ENCODE measurements at regions not wholly inside any gene's neighbourhood (a gene's known extent, or its start where the extent isn't known, plus 50 kb on each side); places are given as distances from the start of the nearest gene placed in this dataset.
"Not testable (repeated sequence)": the region's sequence is repeated elsewhere in the genome, so short reads cannot be mapped to it uniquely, and the experiment has no call there.

DNA sequence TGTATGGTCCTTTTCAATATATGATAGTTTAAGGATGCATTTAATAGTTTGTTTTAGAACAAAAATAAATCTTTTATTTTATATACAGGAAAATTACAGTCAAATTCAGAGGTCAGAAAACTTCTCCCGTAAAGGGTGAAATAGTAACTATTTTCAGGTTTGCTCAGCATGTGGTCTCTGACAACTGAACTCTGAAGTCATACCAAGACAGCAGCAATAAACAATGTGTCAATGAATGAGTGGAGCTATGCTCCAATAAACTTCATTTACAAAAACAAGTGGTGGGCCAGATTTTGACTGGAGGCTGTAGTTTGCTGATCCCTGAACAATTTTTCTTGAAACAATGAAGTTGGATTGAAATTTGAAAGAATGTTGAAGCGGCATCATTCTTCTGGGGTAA, 123.6 kb downstream of the ZNF248 start:
- DNase-seq (ENCODE audit: low spot score) = no peak
- in situ Hi-C loops (cut with HindIII; ENCODE audit: low sequenced_read_pairs) = no loop called here

DNA sequence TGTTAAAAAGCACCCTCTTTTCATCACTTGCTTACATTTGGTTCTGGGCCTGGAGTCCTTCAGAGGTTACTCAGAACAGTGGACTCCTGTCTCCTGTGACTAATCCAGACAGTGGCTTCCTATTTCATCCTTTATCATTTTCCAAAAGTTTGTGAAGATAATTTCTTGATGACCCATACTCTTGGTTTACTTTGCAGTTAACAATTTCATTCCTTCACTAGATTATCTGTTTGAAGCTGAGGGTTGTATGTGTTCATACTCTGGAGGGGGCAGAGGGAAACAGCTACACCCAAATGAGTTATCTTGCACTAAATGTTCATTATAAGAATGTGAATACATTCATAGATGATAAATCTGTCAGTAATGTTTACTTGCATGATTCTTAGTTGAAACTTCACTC, 124.7 kb downstream of the ZNF248 start:
- no peak for DNase-seq (ENCODE audit: low spot score)
- in situ Hi-C loops (cut with HindIII; ENCODE audit: low sequenced_read_pairs) = no loop called here

DNA sequence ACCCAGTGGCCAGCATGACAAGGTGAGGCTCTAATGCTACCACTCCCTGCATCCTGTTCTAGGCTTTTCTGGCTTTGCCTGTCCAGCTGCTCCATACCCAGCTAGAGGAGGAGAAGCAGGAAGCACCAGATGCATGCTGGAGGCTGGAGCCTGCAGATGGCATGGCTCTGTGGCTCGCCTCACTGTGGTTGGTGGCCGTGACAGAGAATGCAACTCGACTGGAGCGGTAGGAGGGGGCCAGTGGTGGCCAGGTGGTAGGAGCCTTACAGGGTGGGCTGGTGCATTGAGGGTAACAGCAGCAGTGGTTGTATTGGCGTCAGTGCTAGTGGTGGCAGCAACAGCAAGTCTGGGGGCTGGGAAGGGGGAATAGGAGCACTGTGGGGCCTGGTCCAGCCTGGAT, 128.6 kb downstream of the ZNF248 start:
- no peak for DNase-seq (ENCODE audit: low spot score)
- in situ Hi-C loops (cut with HindIII; ENCODE audit: low sequenced_read_pairs) = no loop called here

DNA sequence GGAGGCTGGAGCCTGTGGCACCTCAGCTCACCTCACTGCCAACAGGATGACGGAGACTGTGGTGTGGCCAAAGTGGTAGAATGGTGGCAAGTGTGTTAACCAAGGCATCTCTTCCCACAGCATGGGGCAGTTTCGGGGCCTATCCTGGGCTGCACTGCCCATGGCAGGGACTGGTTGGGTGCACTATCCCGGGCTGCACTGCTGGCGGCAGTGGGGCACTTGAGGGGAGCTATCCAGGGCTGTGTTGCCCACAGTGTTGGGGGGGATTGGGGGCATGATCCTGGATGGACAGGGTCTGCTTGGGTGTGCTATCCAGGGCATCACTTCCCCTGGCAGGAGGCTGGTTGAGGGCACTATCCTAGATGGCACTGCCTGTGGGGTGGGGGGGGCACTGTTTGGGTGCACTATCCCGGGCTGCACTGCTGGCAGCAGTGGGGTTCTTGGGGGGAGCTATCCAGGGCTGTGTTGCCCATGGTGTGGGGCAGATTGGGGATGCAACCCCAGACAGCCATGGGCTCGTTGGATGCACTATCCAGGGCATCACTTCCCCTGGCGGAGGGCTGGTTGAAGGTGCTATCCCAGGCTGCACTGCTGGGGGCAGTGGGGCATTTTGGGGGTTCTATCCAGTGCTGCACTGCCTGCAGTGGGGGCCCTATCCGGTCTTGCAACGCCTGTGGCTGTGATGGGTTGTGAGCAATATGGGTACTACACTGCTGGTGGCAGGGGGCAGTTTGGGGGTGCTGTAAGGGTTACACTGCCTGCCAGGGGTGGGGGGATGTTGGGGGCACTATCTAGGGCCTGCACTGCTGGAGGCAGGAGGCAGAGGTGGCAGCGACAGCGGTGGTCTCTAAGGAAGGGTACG, 129.7 kb downstream of the ZNF248 start:
- in situ Hi-C loops (cut with HindIII; ENCODE audit: low sequenced_read_pairs) = no loop called here
- DNase-seq (ENCODE audit: low spot score) = no peak

DNA sequence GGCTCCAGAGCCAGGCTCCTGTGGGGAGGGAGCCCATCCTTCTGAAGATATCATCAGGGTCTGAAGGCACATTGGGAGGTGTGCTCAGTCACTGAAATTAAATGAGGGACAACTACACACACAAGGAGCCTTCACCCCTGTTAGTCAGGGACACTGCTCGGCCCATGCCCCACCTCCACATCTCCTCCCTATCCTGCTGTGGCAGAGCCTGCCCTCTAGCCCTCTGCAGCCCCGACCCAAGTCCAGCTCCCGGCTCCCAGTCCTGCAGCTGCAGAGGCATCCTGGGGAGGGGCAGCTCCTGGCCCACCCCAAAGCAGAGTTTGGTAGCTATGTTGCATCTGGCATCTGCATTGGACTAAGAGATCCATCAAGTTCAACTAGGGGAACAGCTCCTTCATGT, 136.3 kb downstream of the ZNF248 start:
- in situ Hi-C loops (cut with HindIII; ENCODE audit: low sequenced_read_pairs) = no loop called here
- DNase-seq (ENCODE audit: low spot score) = no peak

DNA sequence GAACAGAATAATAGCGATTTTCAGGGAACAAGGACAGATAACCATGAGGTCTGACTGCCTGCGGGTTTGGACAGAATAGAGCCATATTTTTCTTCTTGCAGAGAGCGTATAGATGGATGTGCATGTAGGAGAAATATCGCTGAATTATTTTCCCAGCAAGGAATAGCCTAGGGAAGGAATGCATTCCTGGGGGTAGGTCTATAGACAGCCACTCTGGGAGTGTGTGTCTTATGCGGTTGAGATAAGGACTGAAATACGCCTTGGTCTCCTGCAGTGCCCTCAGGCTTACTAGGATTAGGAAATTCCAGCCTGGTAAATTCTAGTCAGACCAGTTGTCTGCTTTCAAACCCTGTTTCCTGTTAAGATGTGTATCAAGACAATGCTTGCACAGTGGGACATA, 139.3 kb downstream of the ZNF248 start:
- in situ Hi-C loops (cut with HindIII; ENCODE audit: low sequenced_read_pairs); DNase-seq (ENCODE audit: low spot score): not testable (repeated sequence)

DNA sequence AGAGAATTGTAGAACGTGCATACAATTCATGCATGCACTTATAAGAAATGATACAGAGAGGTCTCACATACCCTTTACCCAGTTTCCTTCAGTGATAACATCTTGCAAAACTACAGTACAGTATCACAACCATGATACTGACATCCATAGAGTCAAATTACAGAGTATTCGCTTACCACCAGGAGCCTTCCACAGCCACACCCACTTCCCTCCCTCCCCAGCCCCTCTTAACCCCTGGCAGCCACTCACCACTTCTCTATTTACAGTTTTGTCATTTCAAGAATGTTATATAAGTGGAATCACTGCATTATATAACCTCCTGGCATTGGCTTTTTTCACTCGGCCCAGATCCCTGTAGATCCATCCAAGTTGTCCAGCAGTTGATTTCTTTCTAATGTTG, 143.8 kb downstream of the ZNF248 start:
- in situ Hi-C loops (cut with HindIII; ENCODE audit: low sequenced_read_pairs) = no loop called here
- no peak for DNase-seq (ENCODE audit: low spot score)

DNA sequence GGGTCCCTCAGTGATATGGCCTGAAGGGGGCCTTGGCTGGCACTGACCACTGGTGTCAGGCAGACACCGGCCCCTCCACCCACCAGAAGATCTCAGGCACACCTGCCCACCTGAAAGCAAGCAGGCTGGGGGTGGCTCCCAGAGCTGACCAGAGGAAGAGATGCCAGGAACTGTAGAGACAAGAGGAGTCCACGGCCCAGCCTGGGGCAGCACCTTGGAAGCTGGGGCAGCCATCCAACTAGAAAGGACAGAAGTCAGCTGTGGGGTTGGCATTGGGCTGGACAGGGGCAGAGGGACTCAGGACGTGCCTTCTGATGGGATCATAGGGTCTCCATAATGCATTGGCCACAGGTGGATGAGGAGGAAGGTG, 144.3 kb downstream of the ZNF248 start:
- DNase-seq (ENCODE audit: low spot score) = no peak
- in situ Hi-C loops (cut with HindIII; ENCODE audit: low sequenced_read_pairs) = no loop called here

DNA sequence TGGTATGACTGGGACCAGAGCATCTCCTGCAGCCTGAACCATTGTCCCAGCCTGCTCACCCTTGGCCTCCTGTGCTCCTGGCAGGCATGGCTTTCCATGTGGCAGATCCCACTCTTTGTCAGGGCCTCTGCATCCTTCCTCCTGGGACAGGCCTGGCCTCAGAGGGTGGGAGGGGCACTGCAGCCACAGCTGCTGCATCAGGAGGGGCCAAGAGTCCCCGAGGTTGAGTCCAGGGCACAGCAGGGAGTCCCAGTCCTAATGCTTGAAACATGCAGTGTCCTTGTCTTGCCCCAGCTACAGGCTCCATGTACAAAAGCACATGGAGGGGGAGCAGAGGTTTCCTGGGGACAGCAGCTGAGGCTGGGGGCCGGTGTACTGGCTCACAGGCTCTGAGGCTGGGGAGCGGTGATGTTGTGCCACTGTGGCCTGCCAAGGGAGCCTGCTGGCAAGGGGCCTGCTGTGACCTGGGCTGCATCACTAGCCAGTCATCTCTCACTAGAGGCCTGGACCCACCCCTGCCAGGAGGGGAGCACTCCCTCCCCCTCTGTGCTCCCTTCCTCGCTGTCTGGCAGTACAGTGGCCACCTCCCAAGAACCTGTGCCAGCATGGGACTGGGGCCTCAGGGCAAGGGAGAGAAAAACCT, 144.8 kb downstream of the ZNF248 start:
- no peak for DNase-seq (ENCODE audit: low spot score)
- in situ Hi-C loops (cut with HindIII; ENCODE audit: low sequenced_read_pairs) = no loop called here

DNA sequence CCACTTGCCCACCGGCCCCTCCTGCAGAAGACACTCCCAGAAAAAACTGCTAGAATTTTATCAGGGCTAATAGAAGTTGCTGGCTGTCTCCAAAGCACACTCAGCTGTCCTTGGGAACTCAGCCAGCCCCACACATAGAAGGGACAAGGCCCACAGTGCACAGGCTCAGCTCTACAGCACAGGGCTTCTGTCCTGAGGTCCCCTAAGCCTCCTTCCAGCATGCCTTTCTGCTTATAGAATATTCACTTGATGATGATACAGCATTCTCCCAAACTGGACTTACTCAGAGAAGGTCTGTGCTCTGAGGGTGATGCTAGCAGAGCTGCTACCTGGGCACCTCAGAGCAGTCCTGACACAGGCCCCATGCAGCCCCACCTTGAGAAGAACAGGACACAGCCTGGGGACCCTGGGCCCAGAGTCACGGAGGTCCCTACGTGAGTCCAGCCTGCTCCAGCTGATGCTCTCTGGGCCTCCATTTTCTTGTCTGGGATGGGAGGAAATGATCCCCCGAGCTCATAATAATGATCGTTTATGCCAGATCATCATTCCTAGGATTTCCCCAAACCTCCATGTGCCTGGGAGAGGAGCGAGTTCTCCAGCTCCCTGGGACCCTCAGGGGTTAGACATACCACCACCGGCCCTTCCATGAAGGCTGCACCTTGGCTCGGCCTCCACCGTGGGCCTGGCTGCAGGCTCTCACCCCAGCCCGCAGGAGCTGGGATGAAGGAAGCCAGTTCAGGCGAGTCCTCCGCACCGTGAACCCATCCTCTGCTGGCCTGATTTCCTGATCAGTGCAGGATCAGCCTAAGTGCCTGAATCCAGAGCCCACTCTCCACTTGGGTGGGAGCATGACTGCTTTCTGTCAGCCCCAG, 145.6 kb downstream of the ZNF248 start:
- no peak for DNase-seq (ENCODE audit: low spot score)
- in situ Hi-C loops (cut with HindIII; ENCODE audit: low sequenced_read_pairs) = no loop called here

DNA sequence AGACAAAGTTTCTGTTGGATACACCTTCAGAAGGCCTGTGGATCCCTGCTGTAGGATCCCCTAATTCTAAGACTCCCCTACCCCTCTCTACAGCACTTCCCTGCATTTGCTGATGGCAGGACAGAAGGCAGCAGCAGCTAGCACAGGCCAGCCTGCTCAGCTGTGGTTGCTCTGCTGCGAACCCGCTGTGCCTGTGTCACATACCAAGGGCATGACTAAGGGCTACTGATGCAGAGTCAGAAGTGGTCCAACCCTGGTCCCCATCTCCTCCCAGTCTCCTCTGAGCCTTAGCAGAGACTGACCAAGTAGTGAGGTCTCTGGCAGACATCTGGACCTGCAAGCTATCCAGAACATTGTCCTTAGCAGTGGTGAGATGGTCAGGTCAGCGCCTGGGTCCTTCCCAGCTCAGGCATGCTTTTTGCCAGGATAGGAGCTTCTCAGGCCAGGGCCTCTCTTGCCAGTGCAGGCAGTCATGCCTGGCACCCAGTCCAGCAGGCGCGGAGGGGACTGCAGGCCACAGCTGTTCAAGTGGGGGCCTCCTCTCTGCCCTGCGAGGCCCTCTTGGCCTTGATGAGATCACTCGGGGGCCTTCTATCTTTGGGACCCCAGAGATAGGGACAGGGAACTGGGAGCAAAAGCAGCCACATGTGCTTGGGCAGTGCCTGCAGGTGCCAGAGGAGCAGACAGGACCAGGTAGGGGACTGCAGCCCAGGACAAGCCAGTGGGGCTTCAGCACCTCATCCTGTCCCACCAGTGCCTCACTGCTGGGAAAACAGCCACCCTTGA, 146.4 kb downstream of the ZNF248 start:
- no peak for DNase-seq (ENCODE audit: low spot score)
- in situ Hi-C loops (cut with HindIII; ENCODE audit: low sequenced_read_pairs) = no loop called here

DNA sequence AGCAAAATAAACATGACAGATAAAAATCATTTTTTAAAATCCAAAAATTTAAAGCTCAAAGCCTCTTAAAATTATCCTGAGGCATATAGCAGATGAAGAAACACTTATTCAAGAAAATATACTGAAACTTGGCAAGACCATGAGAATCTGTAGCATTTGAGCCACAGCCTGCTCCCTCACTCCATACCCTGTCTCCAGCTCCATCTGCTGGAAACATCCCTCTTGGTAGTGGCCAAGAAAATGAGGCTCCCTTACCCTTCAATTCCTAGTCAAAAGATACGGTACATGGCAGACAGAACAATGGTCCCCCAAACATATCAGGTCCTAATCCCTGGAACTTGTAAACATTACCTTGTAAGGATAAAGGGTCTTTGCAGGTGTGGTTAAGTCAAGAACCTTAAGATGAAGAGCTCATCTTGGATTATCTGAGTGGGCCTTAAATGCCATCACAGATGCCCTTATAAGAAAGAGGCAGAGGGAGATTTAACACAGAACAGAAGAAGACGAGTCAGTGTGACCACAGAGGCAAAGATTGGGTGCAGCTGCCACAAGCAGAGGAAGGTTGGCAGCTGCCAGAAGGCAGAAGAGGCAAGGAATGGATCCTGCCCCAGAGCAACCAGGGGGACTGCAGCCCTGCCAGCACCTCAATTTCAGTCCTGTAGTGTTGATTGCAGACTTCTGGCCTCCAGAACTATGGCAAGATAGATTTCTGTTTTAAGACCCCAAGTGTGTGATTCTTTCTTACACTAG, 149.4 kb downstream of the ZNF248 start:
- DNase-seq (ENCODE audit: low spot score) = no peak
- in situ Hi-C loops (cut with HindIII; ENCODE audit: low sequenced_read_pairs) = no loop called here

DNA sequence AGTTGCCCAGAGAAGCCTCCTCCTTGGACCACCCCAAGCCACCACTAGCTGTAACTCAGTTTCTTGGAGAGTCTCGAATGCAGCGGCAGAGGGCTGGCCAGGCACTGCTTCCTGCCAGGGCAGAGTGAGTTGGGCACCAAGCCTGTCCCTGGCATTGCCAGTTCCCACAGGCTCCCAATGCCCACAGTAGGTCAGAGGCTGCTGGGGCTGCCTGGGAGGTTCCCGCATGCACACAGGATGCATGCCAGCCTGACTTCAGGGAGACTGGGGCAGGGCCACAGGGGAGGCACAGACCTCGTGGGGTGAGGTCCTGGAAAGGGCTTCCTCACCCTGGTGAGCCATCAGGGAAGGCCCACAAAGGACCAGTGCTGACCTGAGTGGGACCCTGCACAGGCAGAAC, 152.8 kb downstream of the ZNF248 start:
- in situ Hi-C loops (cut with HindIII; ENCODE audit: low sequenced_read_pairs) = no loop called here
- no peak for DNase-seq (ENCODE audit: low spot score)

DNA sequence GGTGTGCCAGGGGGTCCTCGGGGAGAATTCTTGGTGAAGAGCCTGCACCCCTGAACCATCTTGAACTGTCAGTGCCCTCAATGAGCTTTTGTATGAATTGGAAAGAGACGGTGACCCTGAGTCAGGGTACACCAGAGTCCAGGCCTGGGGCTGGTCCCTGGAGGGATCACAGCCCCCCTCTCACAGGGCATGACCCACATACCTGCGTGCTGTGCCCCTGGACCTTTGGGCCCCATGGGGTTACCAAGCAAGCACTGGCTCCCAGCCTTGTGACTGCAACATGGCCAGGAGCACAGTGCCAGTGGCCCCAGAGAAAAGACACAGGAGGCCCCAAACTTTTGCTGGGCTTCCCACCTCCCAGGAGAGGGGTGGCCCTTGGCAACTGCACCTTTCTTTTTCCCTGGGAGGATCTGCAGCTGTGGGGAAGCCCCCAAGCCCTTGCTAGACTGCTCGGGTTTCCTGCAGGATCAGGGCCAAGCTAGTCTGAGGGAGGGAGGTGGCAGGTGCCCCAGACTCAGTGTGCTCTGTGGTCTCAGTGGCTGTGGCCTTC, 153.5 kb downstream of the ZNF248 start:
- no peak for DNase-seq (ENCODE audit: low spot score)

DNA sequence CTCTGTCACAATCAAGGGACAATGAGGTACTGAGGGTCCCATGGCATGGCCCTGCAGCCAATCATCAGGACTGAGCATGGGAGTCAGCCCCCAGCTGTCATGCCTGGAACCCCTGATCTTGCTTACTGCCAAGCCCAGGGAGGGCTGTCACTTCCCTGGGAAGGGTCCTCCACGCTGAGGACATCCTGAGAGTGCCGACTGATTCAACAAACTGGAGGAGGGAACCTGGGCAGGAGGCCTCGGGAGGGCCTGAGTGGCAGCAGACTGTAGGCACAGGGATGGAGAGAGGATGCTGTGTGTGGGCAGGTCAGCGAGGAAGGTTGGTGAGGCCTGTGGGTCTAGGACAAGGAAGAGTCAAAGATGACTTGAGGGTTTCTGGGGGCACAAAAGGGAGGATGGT, 154.3 kb downstream of the ZNF248 start:
- in situ Hi-C loops (cut with HindIII; ENCODE audit: low sequenced_read_pairs) = no loop called here

More for the DNA sequence above, 153.5 kb downstream of the ZNF248 start:
- in situ Hi-C loops (cut with HindIII; ENCODE audit: low sequenced_read_pairs) = no loop called here

DNA sequence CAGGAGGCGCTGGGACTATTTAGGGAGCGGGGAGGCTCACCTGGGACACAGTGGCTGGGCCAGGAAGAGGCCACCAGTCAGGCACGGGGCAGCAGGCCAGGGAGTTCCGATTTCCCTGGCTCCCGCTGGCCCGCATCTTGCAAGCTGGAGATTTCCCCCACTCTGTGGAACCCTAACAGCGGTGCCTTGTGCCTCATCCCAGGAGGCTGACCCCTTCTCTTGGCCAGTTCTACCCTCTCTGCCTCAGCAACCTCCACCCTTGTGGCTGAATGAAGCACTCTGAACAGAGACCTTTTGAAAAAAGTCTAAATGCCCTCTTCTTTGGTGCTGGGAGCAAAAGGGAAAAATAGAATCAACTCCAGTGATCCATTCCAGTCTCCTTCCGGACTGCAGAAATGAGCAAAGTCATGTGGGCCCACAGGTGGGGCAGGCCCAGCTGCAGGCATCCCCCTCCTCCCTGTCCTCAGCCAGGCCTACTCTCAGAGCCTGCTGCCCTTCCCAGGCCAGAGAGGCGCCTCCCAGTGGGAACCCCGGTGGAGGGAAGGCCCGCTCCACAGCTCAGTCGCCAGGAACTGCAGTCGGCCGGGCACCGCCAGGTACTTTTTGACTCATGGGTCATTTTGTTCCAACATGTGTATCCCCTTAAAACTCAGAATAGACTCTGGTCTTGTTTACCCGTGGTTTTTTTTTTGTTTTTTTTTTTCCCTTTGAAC, 155.5 kb downstream of the ZNF248 start:
- in situ Hi-C loops (cut with HindIII; ENCODE audit: low sequenced_read_pairs) = no loop called here
- DNase-seq (ENCODE audit: low spot score) = no peak

More for the DNA sequence above, 154.3 kb downstream of the ZNF248 start:
- no peak for DNase-seq (ENCODE audit: low spot score)

DNA sequence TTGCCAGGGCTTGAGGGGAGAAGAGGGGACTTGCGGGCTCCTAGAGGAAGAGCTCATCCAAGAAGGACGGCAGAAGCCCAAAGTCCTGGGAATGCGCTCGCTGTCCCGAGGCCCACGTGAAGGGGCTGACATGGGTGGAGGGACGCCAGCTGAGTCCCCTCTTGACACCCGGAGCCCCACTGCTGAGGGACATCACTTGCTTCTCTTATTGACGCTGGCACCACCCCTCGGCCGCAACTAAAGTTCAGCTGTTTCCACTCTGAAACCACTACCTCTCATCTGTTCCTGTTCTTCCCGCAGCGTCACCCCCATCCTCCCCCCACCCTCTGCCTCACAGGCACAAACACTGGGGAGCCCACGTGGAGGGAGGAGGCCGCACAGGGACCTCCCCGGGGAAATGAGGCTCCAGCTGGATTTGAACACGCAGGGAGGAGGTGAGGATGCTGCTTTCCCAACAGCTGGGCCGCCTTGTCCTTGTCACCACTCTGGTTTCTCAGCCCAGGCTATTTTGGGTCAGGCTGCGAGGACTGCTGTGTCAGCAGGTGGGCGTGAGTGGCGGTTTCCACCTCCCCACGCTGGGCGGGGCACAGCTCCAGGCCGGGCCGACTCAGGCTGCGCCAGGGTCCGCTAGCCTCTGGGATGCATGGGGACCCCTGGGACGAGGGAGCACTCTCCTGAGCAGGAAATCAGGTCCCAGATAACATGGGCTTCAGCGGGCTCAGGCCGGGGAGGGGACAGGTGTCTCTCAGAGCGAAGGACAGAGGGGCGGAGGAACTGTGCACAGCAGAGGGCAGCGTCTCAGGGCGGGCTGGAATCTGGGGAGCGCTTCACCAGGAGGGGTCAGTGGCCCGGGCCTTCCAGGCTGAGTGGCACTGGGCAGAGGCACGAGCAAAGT, 156.3 kb downstream of the ZNF248 start:
- in situ Hi-C loops (cut with HindIII; ENCODE audit: low sequenced_read_pairs) = no loop called here

More for the DNA sequence above, 156.3 kb downstream of the ZNF248 start:
- DNase-seq (ENCODE audit: low spot score) = no peak
